IPS DF 6.9 (cell line): ENCODE measurements at regions not wholly inside any gene's neighbourhood (a gene's known extent, or its start where the extent isn't known, plus 50 kb on each side); places are given as distances from the start of the nearest gene placed in this dataset.

Experiments
- DNase-seq: peaks from one replicate; pipeline ENCODE4 v3.0.0-alpha.2; 2013; ENCODE audit warnings: low read depth, low spot score
- H3K27ac ChIP-seq: one replicate; pipeline ENCODE4 v1.5.1; 2013; ENCODE audit warnings: low read length, control low read depth
- H3K27me3 ChIP-seq: 2 replicates; pipeline ENCODE4 v1.6.1; 2013; ENCODE audit warnings: mild to moderate bottlenecking, low read length; ENCODE audit not compliant: control insufficient read depth, insufficient read depth
- H3K36me3 ChIP-seq: 2 replicates; pipeline ENCODE4 v1.6.1; 2013; ENCODE audit warnings: low read length; ENCODE audit not compliant: control insufficient read depth, insufficient read depth
- H3K4me1 ChIP-seq: 2 replicates; pipeline ENCODE4 v1.6.1; 2013; ENCODE audit warnings: low read length; ENCODE audit not compliant: control insufficient read depth, insufficient read depth
- H3K4me3 ChIP-seq: 2 replicates; pipeline ENCODE4 v1.5.1; 2013; ENCODE audit warnings: mild to moderate bottlenecking, low read length
- H3K9me3 ChIP-seq: 2 replicates; pipeline ENCODE4 v1.6.1; 2013; ENCODE audit warnings: low read length, inconsistent platforms; ENCODE audit not compliant: control insufficient read depth, insufficient read depth
- WGBS: extraction: QIAGEN DNeasy Blood & Tissue Kit; methylation state at CpG from one replicate; pipeline ENCODE4 v1.1.7; 2013; ENCODE audit warnings: mixed read lengths, missing lambda C conversion rate; ENCODE audit not compliant: insufficient read length, insufficient coverage; 5-methylcytosine and 5-hydroxymethylcytosine counted together

GRCh38 chr4:116926631-116927295 is 158.6 kb downstream of the TRAM1L1 start:
- no peaks in the 10 kb centered on the region; the same call in 1 of the 2 replicates for H3K27me3 ChIP-seq
- no peak overlapping the region for H3K27ac ChIP-seq
- H3K9me3 ChIP-seq, result no peaks in the 10 kb centered on the region
- no peaks in the 10 kb centered on the region for H3K36me3 ChIP-seq
- no peak for DNase-seq
- no peak overlapping the region for H3K4me3 ChIP-seq
- no CpG with 5 or more reads among the region's 2 CpGs for WGBS
- no peaks in the 10 kb centered on the region for H3K4me1 ChIP-seq

- Histone ChIP-seq H3K36me3 (no peaks in the 10 kb centered on the region), H3K4me1 (no peaks in the 10 kb centered on the region)
- WGBS, result no CpG with 5 or more reads among the region's 51 CpGs
Measured at GRCh38 chr4:116925900-116926457, 159.4 kb downstream of the TRAM1L1 start.

GRCh38 chr4:116923389-116923788 is 162.0 kb downstream of the TRAM1L1 start:
- DNase-seq, result no peak
- Histone ChIP-seq H3K36me3 (no peaks in the 10 kb centered on the region), H3K27me3 (no peaks in the 10 kb centered on the region; the same call in 1 of the 2 replicates), H3K4me1 (no peaks in the 10 kb centered on the region), H3K27ac (no peak overlapping the region), H3K9me3 (no peaks in the 10 kb centered on the region), H3K4me3 (no peak overlapping the region)
- no CpG with 5 or more reads among the region's 4 CpGs for WGBS

More at GRCh38 chr4:116925900-116926457, 159.4 kb downstream of the TRAM1L1 start:
- H3K27ac ChIP-seq, result no peak overlapping the region
- no peak for DNase-seq
- peak overlapping the region; percentile 64; the same call in 1 of the 2 replicates for H3K4me3 ChIP-seq
- no peaks in the 10 kb centered on the region; the same call in 1 of the 2 replicates for H3K27me3 ChIP-seq
- no peaks in the 10 kb centered on the region for H3K9me3 ChIP-seq

GRCh38 chr4:116913451-116913850 is 171.9 kb downstream of the TRAM1L1 start:
- Histone ChIP-seq H3K36me3 (no peaks in the 10 kb centered on the region), H3K27me3 (no peaks in the 10 kb centered on the region), H3K4me3 (no peak overlapping the region), H3K9me3 (no peaks in the 10 kb centered on the region), H3K4me1 (no peaks in the 10 kb centered on the region), H3K27ac (no peak overlapping the region)
- WGBS, result no CpG with 5 or more reads among the region's 1 CpG
- no peak for DNase-seq

GRCh38 chr4:116906758-116907157 is 178.6 kb downstream of the TRAM1L1 start:
- H3K9me3 ChIP-seq, result no peaks in the 10 kb centered on the region
- H3K27ac ChIP-seq, result no peak overlapping the region
- H3K27me3 ChIP-seq, result no peaks in the 10 kb centered on the region
- H3K4me3 ChIP-seq, result no peak overlapping the region
- H3K36me3 ChIP-seq, result no peaks in the 10 kb centered on the region
- no peaks in the 10 kb centered on the region for H3K4me1 ChIP-seq
- WGBS, result no CpG with 5 or more reads among the region's 2 CpGs
- no peak for DNase-seq

- H3K27me3 ChIP-seq, result no peaks in the 10 kb centered on the region
- H3K27ac ChIP-seq, result no peak overlapping the region
- no peaks in the 10 kb centered on the region for H3K4me1 ChIP-seq
- H3K36me3 ChIP-seq, result no peaks in the 10 kb centered on the region
- no peak overlapping the region for H3K4me3 ChIP-seq
- no peaks in the 10 kb centered on the region for H3K9me3 ChIP-seq
- no peak for DNase-seq
- no CpG with 5 or more reads among the region's 1 CpG for WGBS
Measured at GRCh38 chr4:116899561-116899960, 185.8 kb downstream of the TRAM1L1 start.

- H3K9me3 ChIP-seq, result no peaks in the 10 kb centered on the region
- no peaks in the 10 kb centered on the region for H3K4me1 ChIP-seq
- no peak overlapping the region for H3K27ac ChIP-seq
- H3K4me3 ChIP-seq, result no peak overlapping the region
- H3K27me3 ChIP-seq, result no peaks in the 10 kb centered on the region
- H3K36me3 ChIP-seq, result no peaks in the 10 kb centered on the region
- DNase-seq, result no peak
Measured at GRCh38 chr4:116885579-116885978, 199.8 kb downstream of the TRAM1L1 start.

- Histone ChIP-seq H3K36me3 (no peaks in the 10 kb centered on the region), H3K9me3 (no peaks in the 10 kb centered on the region), H3K27ac (no peak overlapping the region), H3K4me1 (no peaks in the 10 kb centered on the region), H3K27me3 (no peaks in the 10 kb centered on the region), H3K4me3 (no peak overlapping the region)
- DNase-seq, result no peak
- no CpG with 5 or more reads among the region's 3 CpGs for WGBS
Measured at GRCh38 chr4:116882503-116882902, 202.9 kb downstream of the TRAM1L1 start.

GRCh38 chr4:116881077-116881476 is 204.3 kb downstream of the TRAM1L1 start:
- WGBS, result no CpG with 5 or more reads among the region's 1 CpG
- Histone ChIP-seq H3K27ac (no peak overlapping the region), H3K36me3 (no peaks in the 10 kb centered on the region), H3K9me3 (no peaks in the 10 kb centered on the region), H3K4me1 (no peaks in the 10 kb centered on the region), H3K4me3 (no peak overlapping the region), H3K27me3 (no peaks in the 10 kb centered on the region)
- DNase-seq, result no peak

- no peak for DNase-seq
- H3K4me1 ChIP-seq, result no peaks in the 10 kb centered on the region
- WGBS, result no CpG with 5 or more reads among the region's 1 CpG
- no peaks in the 10 kb centered on the region for H3K36me3 ChIP-seq
- no peak overlapping the region for H3K27ac ChIP-seq
- H3K4me3 ChIP-seq, result no peak overlapping the region
- H3K27me3 ChIP-seq, result no peaks in the 10 kb centered on the region
- no peaks in the 10 kb centered on the region for H3K9me3 ChIP-seq
Measured at GRCh38 chr4:116880625-116881024, 204.8 kb downstream of the TRAM1L1 start.

- H3K4me3 ChIP-seq, result no peak overlapping the region
- H3K36me3 ChIP-seq, result no peaks in the 10 kb centered on the region
- no peaks in the 10 kb centered on the region for H3K27me3 ChIP-seq
- no peaks in the 10 kb centered on the region for H3K9me3 ChIP-seq
- DNase-seq, result no peak
- H3K27ac ChIP-seq, result no peak overlapping the region
- H3K4me1 ChIP-seq, result no peaks in the 10 kb centered on the region
Measured at GRCh38 chr4:116878280-116878679, 207.1 kb downstream of the TRAM1L1 start.
